A549 (cell line): ENCODE measurements at regions not wholly inside any gene's neighbourhood (a gene's known extent, or its start where the extent isn't known, plus 50 kb on each side); places are given as distances from the start of the nearest gene placed in this dataset.

Source experiments
- BCL3 ChIP-seq: fragments of >200 bp; sonication (Bioruptor Twin); formaldehyde crosslinking; IDR thresholded peaks from 3 replicates; pipeline ENCODE4 v1.6.1; 2016
- CTCF ChIP-seq: fragments of >200 bp; sonication (Bioruptor Twin); formaldehyde crosslinking; IDR thresholded peaks from 3 replicates; pipeline ENCODE4 v1.5.1; 2016
- EP300 ChIP-seq, 2 experiments: fragments of >200 bp; sonication (Bioruptor Twin); formaldehyde crosslinking; IDR thresholded peaks; 2 replicates in 1 of 2; 3 replicates in 1 of 2; pipeline ENCODE4 v1.6.1; 2016 to 2017
- FOSL2 ChIP-seq, 2 experiments: fragments of 450-650 bp in 1 of 2; fragments of >200 bp in 1 of 2; sonication (Bioruptor Twin) in 1 of 2; formaldehyde crosslinking; IDR thresholded peaks; 2 replicates each; pipeline versions ENCODE4 v1.5.0 to v1.6.1; 2016 to 2020; ENCODE audit warnings: mild to moderate bottlenecking in 1 of 2, moderate library complexity in 1 of 2
- HMGXB4 ChIP-seq: fragments of 250-450 bp; sonication (Bioruptor Pico); IDR thresholded peaks from 2 replicates; pipeline ENCODE4 v1.5.0; 2021; ENCODE audit warnings: mild to moderate bottlenecking, moderate library complexity, borderline replicate concordance
- JUNB ChIP-seq: fragments of >200 bp; sonication (Bioruptor Twin); formaldehyde crosslinking; IDR thresholded peaks from 2 replicates; pipeline ENCODE4 v1.6.1; 2016
- MAX ChIP-seq: IDR thresholded peaks from 2 replicates; pipeline ENCODE4 v1.6.1; 2012
- MYC ChIP-seq: IDR thresholded peaks from 2 replicates; pipeline ENCODE4 v1.6.1; 2012; ENCODE audit warnings: mild to moderate bottlenecking, inconsistent platforms, low read length, improper control_type of control experiment, borderline replicate concordance
- PHF8 ChIP-seq: fragments of 200-600 bp; sonication (generic); IDR thresholded peaks from 2 replicates; pipeline ENCODE4 v1.6.1; 2016; ENCODE audit warnings: low read depth, mild to moderate bottlenecking, antibody characterized with exemption, moderate library complexity, borderline replicate concordance
- POLR2A ChIP-seq: IDR thresholded peaks from 2 replicates; pipeline ENCODE4 v1.6.1; 2012; ENCODE audit warnings: mild to moderate bottlenecking, low read length
- POLR2AphosphoS2 ChIP-seq: conservative IDR thresholded peaks from 2 replicates; pipeline ENCODE4 v1.6.1; 2012; ENCODE audit warnings: low read length, improper control_type of control experiment, inconsistent platforms
- RAD21 ChIP-seq, 2 experiments: fragments of >200 bp in 1 of 2; sonication (Bioruptor Twin) in 1 of 2; formaldehyde crosslinking in 1 of 2; IDR thresholded peaks in 1 of 2; conservative IDR thresholded peaks in 1 of 2; 2 replicates in 1 of 2; 3 replicates in 1 of 2; pipeline ENCODE4 v1.6.1; 2012 to 2018; ENCODE audit warnings: inconsistent platforms in 1 of 2
- REST ChIP-seq: fragments of 200-600 bp; sonication (generic); IDR thresholded peaks from 2 replicates; pipeline ENCODE4 v1.6.1; 2016; ENCODE audit warnings: antibody characterized with exemption, mild to moderate bottlenecking, moderate library complexity
- USF2 ChIP-seq: fragments of 450-650 bp; IDR thresholded peaks from 2 replicates; pipeline ENCODE4 v1.6.1; 2014; ENCODE audit warnings: antibody characterized with exemption

- TF ChIP-seq USF2 = no peak
- no peak for TF ChIP-seq POLR2A
- TF ChIP-seq CTCF = no peak
- no peak for TF ChIP-seq JUNB
- TF ChIP-seq RAD21 (conservative IDR thresholded peaks at IDR 0.05 in 1 of 2, IDR thresholded peaks at IDR 0.05 in 1 of 2) = no peak
- TF ChIP-seq PHF8 = no peak
- TF ChIP-seq MYC = no peak
- no peak for TF ChIP-seq MAX
- no peak for TF ChIP-seq EP300 (IDR thresholded peaks at IDR 0.05)
- TF ChIP-seq POLR2AphosphoS2 = no peak
- TF ChIP-seq FOSL2 (IDR thresholded peaks at IDR 0.05) = no peak
- no peak for TF ChIP-seq FOSL2 (CRISPR knock-in tag; IDR thresholded peaks at IDR 0.05)
- no peak for TF ChIP-seq HMGXB4 (CRISPR knock-in tag)
- TF ChIP-seq REST = no peak
- TF ChIP-seq BCL3 = no peak
Observed at GRCh38 chr5:163731256-163731655, 225.8 kb downstream of the MAT2B start.
